ENCODE measurements at regions not wholly inside any gene's neighbourhood (a gene's known extent, or its start where the extent isn't known, plus 50 kb on each side); places are given as distances from the start of the nearest gene placed in this dataset.

- TF ChIP-seq TCF7 (CRISPR knock-in tag; IDR thresholded peaks at IDR 0.05; ENCODE audit: low read depth) (no peak), FOXJ3 (CRISPR knock-in tag; IDR thresholded peaks at IDR 0.05; ENCODE audit: borderline replicate concordance) (no peak), PREB (CRISPR knock-in tag; IDR thresholded peaks at IDR 0.05; ENCODE audit: borderline replicate concordance) (no peak), MYBL2 (CRISPR knock-in tag; IDR thresholded peaks at IDR 0.05) (no peak), CBFB (CRISPR knock-in tag; IDR thresholded peaks at IDR 0.05; ENCODE audit: low read depth) (no peak), RORB (CRISPR knock-in tag; IDR thresholded peaks at IDR 0.05) (no peak), E2F1 (CRISPR knock-in tag; IDR thresholded peaks at IDR 0.05) (no peak)
Observed at GRCh38 chr2:128406736-128407554, 88.3 kb upstream of the HS6ST1 start (continued).

- TF ChIP-seq NFE2L1 (CRISPR knock-in tag; IDR thresholded peaks at IDR 0.05) (no peak), CDX4 (CRISPR knock-in tag; IDR thresholded peaks at IDR 0.05; ENCODE audit: borderline replicate concordance) (no peak), CREB1 (CRISPR knock-in tag; IDR thresholded peaks at IDR 0.05) (no peak), ATF1 (CRISPR knock-in tag; IDR thresholded peaks at IDR 0.05) (no peak), MAX (CRISPR knock-in tag; IDR thresholded peaks at IDR 0.05) (peak; percentile 53)
- H3K36me3 Mint-ChIP-seq = no peaks in the 10 kb centered on the region
- DNase-seq (ENCODE audit: low spot score) (no peak), ATAC-seq (peak; percentile 38)
- ChIA-PET CTCF (no interaction called here), POLR2A (interaction anchor here (1.0 kb wide), 1 partner anchor 19 kb away, joined by 3 read pairs; no protein-coding TSS in a partner anchor)
- H3K27ac Mint-ChIP-seq = peak overlapping the region; percentile 36; the same call in 1 of the 2 replicates
- no peak overlapping the region for H3K4me3 Mint-ChIP-seq
- H3K27me3 Mint-ChIP-seq (ENCODE audit: low read depth) = no peaks in the 10 kb centered on the region
- H3K4me1 Mint-ChIP-seq = peaks cover 30% of the 10 kb centered on the region
- H3K9me3 Mint-ChIP-seq = no peaks in the 10 kb centered on the region
Observed at GRCh38 chr2:128408349-128409305, 90.0 kb upstream of the HS6ST1 start.

GRCh38 chr2:128409326-128410034, 90.8 kb upstream of the HS6ST1 start:
- Mint-ChIP-seq H3K4me1 (peaks cover 38% of the 10 kb centered on the region), H3K36me3 (no peaks in the 10 kb centered on the region), H3K9me3 (no peaks in the 10 kb centered on the region), H3K4me3 (no peak overlapping the region), H3K27me3 (ENCODE audit: low read depth) (no peaks in the 10 kb centered on the region), H3K27ac (peak overlapping the region; percentile 36; the same call in 1 of the 2 replicates)
- ATAC-seq = no peak
- POLR2A ChIA-PET = no interaction called here
- no peak for DNase-seq (ENCODE audit: low spot score)
- CTCF ChIA-PET = no interaction called here
- TF ChIP-seq ZNF138 (CRISPR knock-in tag; conservative IDR thresholded peaks at IDR 0.05) (no peak), ZNF671 (CRISPR knock-in tag; IDR thresholded peaks at IDR 0.05) (no peak), SMAD3 (CRISPR knock-in tag; IDR thresholded peaks at IDR 0.05; ENCODE audit: borderline replicate concordance) (no peak)
